ENCODE measurements at regions not wholly inside any gene's neighbourhood (a gene's known extent, or its start where the extent isn't known, plus 50 kb on each side); places are given as distances from the start of the nearest gene placed in this dataset.

DNA sequence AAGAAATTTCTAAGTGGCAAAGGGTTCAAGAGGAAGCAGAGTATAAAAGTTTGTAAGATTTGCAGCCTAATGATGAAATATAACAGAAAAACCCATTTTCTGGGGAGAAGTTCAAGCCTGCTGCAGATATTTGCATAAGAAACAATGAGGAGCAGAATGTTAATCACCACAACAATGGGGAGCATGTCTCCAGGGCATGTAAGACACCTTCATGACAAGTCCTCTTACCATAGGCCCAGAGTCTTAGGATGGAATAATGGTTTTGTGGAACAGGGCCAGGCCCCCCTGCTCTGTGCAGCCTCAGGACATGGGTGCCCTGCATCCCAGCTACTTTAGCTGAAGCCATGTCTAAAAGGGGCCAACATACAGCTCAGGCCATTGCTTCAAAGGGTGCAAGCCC lies 809.0 kb upstream of the SLITRK5 start:
- TF ChIP-seq, protein P1, sequence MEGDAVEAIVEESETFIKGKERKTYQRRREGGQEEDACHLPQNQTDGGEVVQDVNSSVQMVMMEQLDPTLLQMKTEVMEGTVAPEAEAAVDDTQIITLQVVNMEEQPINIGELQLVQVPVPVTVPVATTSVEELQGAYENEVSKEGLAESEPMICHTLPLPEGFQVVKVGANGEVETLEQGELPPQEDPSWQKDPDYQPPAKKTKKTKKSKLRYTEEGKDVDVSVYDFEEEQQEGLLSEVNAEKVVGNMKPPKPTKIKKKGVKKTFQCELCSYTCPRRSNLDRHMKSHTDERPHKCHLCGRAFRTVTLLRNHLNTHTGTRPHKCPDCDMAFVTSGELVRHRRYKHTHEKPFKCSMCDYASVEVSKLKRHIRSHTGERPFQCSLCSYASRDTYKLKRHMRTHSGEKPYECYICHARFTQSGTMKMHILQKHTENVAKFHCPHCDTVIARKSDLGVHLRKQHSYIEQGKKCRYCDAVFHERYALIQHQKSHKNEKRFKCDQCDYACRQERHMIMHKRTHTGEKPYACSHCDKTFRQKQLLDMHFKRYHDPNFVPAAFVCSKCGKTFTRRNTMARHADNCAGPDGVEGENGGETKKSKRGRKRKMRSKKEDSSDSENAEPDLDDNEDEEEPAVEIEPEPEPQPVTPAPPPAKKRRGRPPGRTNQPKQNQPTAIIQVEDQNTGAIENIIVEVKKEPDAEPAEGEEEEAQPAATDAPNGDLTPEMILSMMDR (IDR thresholded peaks at IDR 0.05) = no peak
- TF ChIP-seq POLR2AphosphoS5 (IDR thresholded peaks at IDR 0.05) = no peak
- no peak for TF ChIP-seq POLR2A (IDR thresholded peaks at IDR 0.05)
